Stimulated activated naive CD8-positive, alpha-beta T cell treated with anti-CD3 and anti-CD28 coated beads, Interleukin-15, Interleukin-2, amounts not matched to agents 100 ng/mL and 50 ng/mL, for 24 hours (primary cell): ENCODE measurements at regions not wholly inside any gene's neighbourhood (a gene's known extent, or its start where the extent isn't known, plus 50 kb on each side); places are given as distances from the start of the nearest gene placed in this dataset.
"Not testable (repeated sequence)": the region's sequence is repeated elsewhere in the genome, so short reads cannot be mapped to it uniquely, and the experiment has no call there.

Experiments
- H3K27ac Mint-ChIP-seq: one replicate; pipeline ENCODE4 v1.8.0; 2021; ENCODE audit warnings: mild to moderate bottlenecking, mixed read lengths
- H3K27me3 Mint-ChIP-seq: one replicate; pipeline ENCODE4 v1.8.0; 2021; ENCODE audit warnings: mixed read lengths
- H3K36me3 Mint-ChIP-seq: one replicate; pipeline ENCODE4 v1.8.0; 2021; ENCODE audit warnings: low read depth, mixed read lengths
- H3K4me1 Mint-ChIP-seq: one replicate; pipeline ENCODE4 v1.8.0; 2021; ENCODE audit warnings: low read depth, mixed read lengths
- H3K4me3 Mint-ChIP-seq: one replicate; pipeline ENCODE4 v1.8.0; 2021; ENCODE audit warnings: mild to moderate bottlenecking, mixed read lengths
- H3K9me3 Mint-ChIP-seq: one replicate; pipeline ENCODE4 v1.8.0; 2021; ENCODE audit warnings: mixed read lengths

- Mint-ChIP-seq H3K27ac (no peak overlapping the region), H3K4me3 (no peak overlapping the region), H3K4me1 (no peaks in the 10 kb centered on the region), H3K9me3 (no peaks in the 10 kb centered on the region), H3K36me3 (no peaks in the 10 kb centered on the region), H3K27me3 (no peaks in the 10 kb centered on the region)
Observed at GRCh38 chr2:34244195-34244594, 645.1 kb upstream of the FAM98A start.

GRCh38 chr2:34242763-34243123 is 643.6 kb upstream of the FAM98A start:
- Mint-ChIP-seq H3K4me1 (no peaks in the 10 kb centered on the region), H3K4me3 (no peak overlapping the region), H3K9me3 (no peaks in the 10 kb centered on the region), H3K36me3 (no peaks in the 10 kb centered on the region), H3K27me3 (no peaks in the 10 kb centered on the region), H3K27ac (no peak overlapping the region)

- H3K4me3 Mint-ChIP-seq, result no peak overlapping the region
- H3K27ac Mint-ChIP-seq, result no peak overlapping the region
- H3K27me3 Mint-ChIP-seq, result no peaks in the 10 kb centered on the region
- H3K36me3 Mint-ChIP-seq, result no peaks in the 10 kb centered on the region
- no peaks in the 10 kb centered on the region for H3K4me1 Mint-ChIP-seq
- H3K9me3 Mint-ChIP-seq, result no peaks in the 10 kb centered on the region
Observed at GRCh38 chr2:34241905-34242762, 643.0 kb upstream of the FAM98A start.

- Mint-ChIP-seq H3K27ac (no peak overlapping the region), H3K4me1 (no peaks in the 10 kb centered on the region), H3K27me3 (no peaks in the 10 kb centered on the region), H3K9me3 (peaks cover 5% of the 10 kb centered on the region), H3K4me3 (no peak overlapping the region), H3K36me3 (no peaks in the 10 kb centered on the region)
Observed at GRCh38 chr2:34239511-34239910, 640.4 kb upstream of the FAM98A start.

- Mint-ChIP-seq H3K27me3 (no peaks in the 10 kb centered on the region), H3K4me3 (no peak overlapping the region), H3K27ac (no peak overlapping the region), H3K9me3 (peaks cover 5% of the 10 kb centered on the region), H3K4me1 (no peaks in the 10 kb centered on the region), H3K36me3 (no peaks in the 10 kb centered on the region)
Observed at GRCh38 chr2:34234823-34235222, 635.7 kb upstream of the FAM98A start.

GRCh38 chr2:34229998-34230397 is 630.9 kb upstream of the FAM98A start:
- Mint-ChIP-seq H3K36me3 (no peaks in the 10 kb centered on the region), H3K4me3 (no peak overlapping the region), H3K9me3 (no peaks in the 10 kb centered on the region), H3K27me3 (no peaks in the 10 kb centered on the region), H3K27ac (no peak overlapping the region), H3K4me1 (no peaks in the 10 kb centered on the region)

GRCh38 chr2:34215174-34215573 is 616.1 kb upstream of the FAM98A start:
- no peaks in the 10 kb centered on the region for H3K36me3 Mint-ChIP-seq
- no peaks in the 10 kb centered on the region for H3K27me3 Mint-ChIP-seq
- no peak overlapping the region for H3K27ac Mint-ChIP-seq
- no peak overlapping the region for H3K4me3 Mint-ChIP-seq
- H3K4me1 Mint-ChIP-seq, result no peaks in the 10 kb centered on the region
- peaks cover 22% of the 10 kb centered on the region for H3K9me3 Mint-ChIP-seq

- not testable (repeated sequence) for H3K27ac Mint-ChIP-seq, H3K36me3 Mint-ChIP-seq, H3K27me3 Mint-ChIP-seq, H3K4me1 Mint-ChIP-seq, H3K4me3 Mint-ChIP-seq
- H3K9me3 Mint-ChIP-seq, result peaks cover 49% of the 10 kb centered on the region
Observed at GRCh38 chr2:34210382-34210781, 611.3 kb upstream of the FAM98A start.

GRCh38 chr2:34204560-34204959 is 605.5 kb upstream of the FAM98A start:
- Mint-ChIP-seq H3K27ac (no peak overlapping the region), H3K4me1 (no peaks in the 10 kb centered on the region), H3K4me3 (no peak overlapping the region), H3K9me3 (peaks cover 21% of the 10 kb centered on the region), H3K27me3 (no peaks in the 10 kb centered on the region), H3K36me3 (no peaks in the 10 kb centered on the region)

GRCh38 chr2:34201099-34201498 is 602.0 kb upstream of the FAM98A start:
- Mint-ChIP-seq H3K27me3 (no peaks in the 10 kb centered on the region), H3K9me3 (peaks cover 3% of the 10 kb centered on the region), H3K36me3 (no peaks in the 10 kb centered on the region), H3K27ac (no peak overlapping the region), H3K4me3 (no peak overlapping the region), H3K4me1 (no peaks in the 10 kb centered on the region)

GRCh38 chr2:34199971-34200370 is 600.9 kb upstream of the FAM98A start:
- H3K27me3 Mint-ChIP-seq, result no peaks in the 10 kb centered on the region
- H3K9me3 Mint-ChIP-seq, result peaks cover 3% of the 10 kb centered on the region
- H3K36me3 Mint-ChIP-seq, result no peaks in the 10 kb centered on the region
- no peak overlapping the region for H3K27ac Mint-ChIP-seq
- no peaks in the 10 kb centered on the region for H3K4me1 Mint-ChIP-seq
- H3K4me3 Mint-ChIP-seq, result no peak overlapping the region

- Mint-ChIP-seq H3K27me3 (peaks cover 6% of the 10 kb centered on the region), H3K36me3 (no peaks in the 10 kb centered on the region), H3K4me3 (no peak overlapping the region), H3K4me1 (no peaks in the 10 kb centered on the region), H3K27ac (no peak overlapping the region), H3K9me3 (peaks cover 3% of the 10 kb centered on the region)
Observed at GRCh38 chr2:34193164-34193563, 594.1 kb upstream of the FAM98A start.

- Mint-ChIP-seq H3K36me3 (no peaks in the 10 kb centered on the region), H3K4me3 (no peak overlapping the region), H3K4me1 (no peaks in the 10 kb centered on the region), H3K9me3 (peaks cover 5% of the 10 kb centered on the region), H3K27ac (no peak overlapping the region), H3K27me3 (peaks cover 6% of the 10 kb centered on the region)
Observed at GRCh38 chr2:34188464-34189303, 589.6 kb upstream of the FAM98A start.

GRCh38 chr2:34179511-34179910 is 580.4 kb upstream of the FAM98A start:
- H3K4me3 Mint-ChIP-seq, result no peak overlapping the region
- H3K27me3 Mint-ChIP-seq, result no peaks in the 10 kb centered on the region
- H3K4me1 Mint-ChIP-seq, result no peaks in the 10 kb centered on the region
- H3K27ac Mint-ChIP-seq, result no peak overlapping the region
- H3K9me3 Mint-ChIP-seq, result peaks cover 4% of the 10 kb centered on the region
- no peaks in the 10 kb centered on the region for H3K36me3 Mint-ChIP-seq

- H3K4me3 Mint-ChIP-seq, result no peak overlapping the region
- H3K27me3 Mint-ChIP-seq, result no peaks in the 10 kb centered on the region
- H3K36me3 Mint-ChIP-seq, result no peaks in the 10 kb centered on the region
- H3K27ac Mint-ChIP-seq, result no peak overlapping the region
- H3K9me3 Mint-ChIP-seq, result peaks cover 4% of the 10 kb centered on the region
- no peaks in the 10 kb centered on the region for H3K4me1 Mint-ChIP-seq
Observed at GRCh38 chr2:34178482-34178881, 579.4 kb upstream of the FAM98A start.
